Kidney (tissue), 13 donors: ENCODE measurements at regions not wholly inside any gene's neighbourhood (a gene's known extent, or its start where the extent isn't known, plus 50 kb on each side); places are given as distances from the start of the nearest gene placed in this dataset.

Experiments used
- DNase-seq, 5 donors: peaks; one replicate each; pipeline ENCODE4 v3.0.0-alpha.2; 2013 to 2020
- FAIRE-seq: peaks from 2 replicates; lab custom pipeline; 2012; peaks lifted over from hg19 to GRCh38; lab: Jason Lieb, UNC
- H3K27ac ChIP-seq, 2 donors: one replicate each; pipeline ENCODE4 v1.7.0; 2013; ENCODE audit warnings: low read depth in 2 of 2, low read length in 2 of 2, inconsistent platforms in 1 of 2
- H3K27me3 ChIP-seq: one replicate; pipeline ENCODE4 v1.7.1; 2013; ENCODE audit warnings: low read length, inconsistent platforms; ENCODE audit not compliant: control insufficient read depth, insufficient read depth
- H3K36me3 ChIP-seq, 3 donors: one replicate each; pipeline versions ENCODE4 v1.7.0 to v1.7.1; 2013; ENCODE audit warnings: low read length in 3 of 3, control low read depth in 1 of 3, inconsistent platforms in 1 of 3; ENCODE audit not compliant: insufficient read depth in 3 of 3, control insufficient read depth in 2 of 3
- H3K4me1 ChIP-seq, 3 donors: one replicate each; pipeline versions ENCODE4 v1.7.0 to v1.7.1; 2013; ENCODE audit warnings: low read length in 3 of 3, inconsistent platforms in 1 of 3, low read depth in 1 of 3; ENCODE audit not compliant: control insufficient read depth in 2 of 3, insufficient read depth in 2 of 3
- H3K4me3 ChIP-seq, 3 donors: one replicate each; pipeline versions ENCODE4 v1.7.0 to v1.8.1; 2013; ENCODE audit warnings: low read length in 3 of 3, control low read depth in 1 of 3, inconsistent platforms in 1 of 3
- H3K9ac ChIP-seq, 3 donors: one replicate each; pipeline versions ENCODE4 v1.7.0 to v1.7.1; 2013; ENCODE audit warnings: low read length in 3 of 3, control low read depth in 1 of 3, inconsistent platforms in 1 of 3
- H3K9me3 ChIP-seq, 3 donors: one replicate each; pipeline versions ENCODE4 v1.7.0 to v1.7.1; 2013; ENCODE audit warnings: low read length in 3 of 3, control low read depth in 1 of 3, inconsistent platforms in 1 of 3; ENCODE audit not compliant: control insufficient read depth in 2 of 3, insufficient read depth in 1 of 3
- CTCF ChIP-seq: IDR thresholded peaks from 3 replicates; pipeline ENCODE4 v1.5.1; 2012; ENCODE audit warnings: mild to moderate bottlenecking, moderate library complexity, borderline replicate concordance; ENCODE audit not compliant: insufficient read depth; ENCODE audit errors: extremely low read depth
- intact Hi-C: fragments of 100-400 bp; cut with DNase I; formaldehyde crosslinking; loops from one replicate; pipeline ENCODE4 v1.11.1; 2022
- donor health status: control.
- donor health status: control.
- donor health status: control.
- donor health status: control.
- donor health status: control.
- donor health status: DM: yes; HTN: yes; CAD: no.
- donor health status: Normal renal cell carcinoma (clear cell type).

GRCh38 chr3:106208251-106208650 is 339.4 kb upstream of the CBLB start:
- Histone ChIP-seq H3K27me3 (no peaks in the 10 kb centered on the region), H3K27ac (no peak overlapping the region), H3K9ac (no peak overlapping the region), H3K36me3 (no peaks in the 10 kb centered on the region), H3K4me1 (peaks cover 0 to 4% (median 3%) of the 10 kb centered on the region in 3 donors), H3K9me3 (no peaks in the 10 kb centered on the region), H3K4me3 (no peak overlapping the region)
- FAIRE-seq (no peak), DNase-seq (peak in 1 of 5 donors; percentile 10)
- intact Hi-C loops, result no loop called here
- TF ChIP-seq CTCF, result no peak

- DNase-seq (peak in 1 of 5 donors; percentile 38), FAIRE-seq (peak; percentile 66)
- Histone ChIP-seq H3K9me3 (no peaks in the 10 kb centered on the region), H3K27me3 (no peaks in the 10 kb centered on the region), H3K4me3 (no peak overlapping the region), H3K36me3 (no peaks in the 10 kb centered on the region), H3K27ac (no peak overlapping the region), H3K9ac (no peak overlapping the region), H3K4me1 (peaks cover 0 to 4% (median 3%) of the 10 kb centered on the region in 3 donors)
- no peak for TF ChIP-seq CTCF
- intact Hi-C loops, result no loop called here
These were observed 340.2 kb upstream of the CBLB start for GRCh38 chr3:106208967-106209366.

GRCh38 chr3:106209482-106209881 is 340.7 kb upstream of the CBLB start:
- no peaks in the 10 kb centered on the region for H3K9me3 ChIP-seq
- FAIRE-seq (no peak), DNase-seq (peak in 1 of 5 donors; percentile 14)
- intact Hi-C loops, result no loop called here
- H3K27me3 ChIP-seq, result no peaks in the 10 kb centered on the region
- no peak overlapping the region for H3K27ac ChIP-seq
- TF ChIP-seq CTCF, result no peak
- no peaks in the 10 kb centered on the region for H3K36me3 ChIP-seq
- no peak overlapping the region for H3K4me3 ChIP-seq
- H3K4me1 ChIP-seq, result peaks cover 0 to 4% (median 3%) of the 10 kb centered on the region in 3 donors
- no peak overlapping the region for H3K9ac ChIP-seq

- no peak for TF ChIP-seq CTCF
- Histone ChIP-seq H3K9me3 (no peaks in the 10 kb centered on the region), H3K27ac (no peak overlapping the region), H3K27me3 (no peaks in the 10 kb centered on the region), H3K4me1 (peaks cover 0 to 2% (median 2%) of the 10 kb centered on the region in 3 donors), H3K36me3 (no peaks in the 10 kb centered on the region), H3K4me3 (no peak overlapping the region), H3K9ac (no peak overlapping the region)
- no peak for DNase-seq
- intact Hi-C loops, result no loop called here
- FAIRE-seq, result peak; percentile 25
These were observed 342.1 kb upstream of the CBLB start for GRCh38 chr3:106210923-106211322.
